Esophagus squamous epithelium (tissue), 4 donors: ENCODE measurements at regions not wholly inside any gene's neighbourhood (a gene's known extent, or its start where the extent isn't known, plus 50 kb on each side); places are given as distances from the start of the nearest gene placed in this dataset.

Experiments
- POLR2A ChIP-seq, 4 donors: fragments of 450-650 bp; IDR thresholded peaks; one replicate each; pipeline ENCODE4 v1.6.1; 2017; ENCODE audit warnings: antibody characterized with exemption in 4 of 4, mild to moderate bottlenecking in 4 of 4, moderate library complexity in 3 of 4
- TF ChIP-seq, protein P1 (sequence below), 6 experiments: fragments of 450-650 bp in 4 of 6; fragments of 200-600 bp in 2 of 6; sonication (generic) in 2 of 6; IDR thresholded peaks; one replicate each; pipeline ENCODE4 v1.5.1; 2016 to 2019; ENCODE audit warnings: antibody characterized with exemption in 6 of 6, mild to moderate bottlenecking in 4 of 6, moderate library complexity in 4 of 6

DNA sequence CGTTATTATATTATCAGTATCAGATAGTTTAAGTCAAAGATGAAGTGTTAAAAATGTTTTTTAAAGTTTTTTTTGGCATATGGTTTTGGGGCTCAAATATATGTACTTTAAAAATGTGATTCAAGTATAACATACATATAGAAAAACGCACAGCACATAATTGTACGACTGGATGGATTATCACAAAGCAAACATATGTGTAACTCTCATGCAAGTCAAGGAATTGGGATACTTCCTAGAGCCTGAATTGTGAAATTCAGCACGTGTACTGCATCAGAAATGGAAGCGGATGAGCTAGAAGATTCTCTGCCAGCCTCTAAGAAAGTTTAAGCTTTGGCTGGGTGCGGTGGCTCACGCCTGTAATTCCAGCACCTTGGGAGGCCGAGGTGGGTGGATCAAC is 340.9 kb downstream of the PRL start:
- TF ChIP-seq, protein P1, sequence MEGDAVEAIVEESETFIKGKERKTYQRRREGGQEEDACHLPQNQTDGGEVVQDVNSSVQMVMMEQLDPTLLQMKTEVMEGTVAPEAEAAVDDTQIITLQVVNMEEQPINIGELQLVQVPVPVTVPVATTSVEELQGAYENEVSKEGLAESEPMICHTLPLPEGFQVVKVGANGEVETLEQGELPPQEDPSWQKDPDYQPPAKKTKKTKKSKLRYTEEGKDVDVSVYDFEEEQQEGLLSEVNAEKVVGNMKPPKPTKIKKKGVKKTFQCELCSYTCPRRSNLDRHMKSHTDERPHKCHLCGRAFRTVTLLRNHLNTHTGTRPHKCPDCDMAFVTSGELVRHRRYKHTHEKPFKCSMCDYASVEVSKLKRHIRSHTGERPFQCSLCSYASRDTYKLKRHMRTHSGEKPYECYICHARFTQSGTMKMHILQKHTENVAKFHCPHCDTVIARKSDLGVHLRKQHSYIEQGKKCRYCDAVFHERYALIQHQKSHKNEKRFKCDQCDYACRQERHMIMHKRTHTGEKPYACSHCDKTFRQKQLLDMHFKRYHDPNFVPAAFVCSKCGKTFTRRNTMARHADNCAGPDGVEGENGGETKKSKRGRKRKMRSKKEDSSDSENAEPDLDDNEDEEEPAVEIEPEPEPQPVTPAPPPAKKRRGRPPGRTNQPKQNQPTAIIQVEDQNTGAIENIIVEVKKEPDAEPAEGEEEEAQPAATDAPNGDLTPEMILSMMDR (IDR thresholded peaks at IDR 0.05), result no peak
- TF ChIP-seq POLR2A (IDR thresholded peaks at IDR 0.05), result no peak
